Uterus (tissue), 3 donors: ENCODE measurements at regions not wholly inside any gene's neighbourhood (a gene's known extent, or its start where the extent isn't known, plus 50 kb on each side); places are given as distances from the start of the nearest gene placed in this dataset.
"Not testable (repeated sequence)": the region's sequence is repeated elsewhere in the genome, so short reads cannot be mapped to it uniquely, and the experiment has no call there.

Experiments used
- DNase-seq, 2 donors: peaks; one replicate each; pipeline ENCODE4 v3.0.0-alpha.2; 2019 to 2020
- H3K27ac ChIP-seq, 2 donors: fragments of 200-600 bp; sonication (generic); 1 replicate in 1 of 2; 2 replicates in 1 of 2; pipeline ENCODE4 v1.5.1; 2016 to 2018
- H3K27me3 ChIP-seq, 2 donors: fragments of 200-600 bp; sonication (generic); one replicate each; pipeline ENCODE4 v1.5.1; 2018 to 2019; ENCODE audit warnings: control low read depth in 1 of 2
- H3K36me3 ChIP-seq, 2 donors: fragments of 200-600 bp; sonication (generic); one replicate each; pipeline ENCODE4 v1.5.1; 2019; ENCODE audit warnings: control low read depth in 1 of 2
- H3K4me1 ChIP-seq, 2 donors: fragments of 200-600 bp; sonication (generic); one replicate each; pipeline ENCODE4 v1.5.1; 2018 to 2019; ENCODE audit warnings: control low read depth in 1 of 2
- H3K4me3 ChIP-seq, 2 donors: fragments of 200-600 bp; sonication (generic); 1 replicate in 1 of 2; 2 replicates in 1 of 2; pipeline ENCODE4 v1.5.1; 2018 to 2019; ENCODE audit warnings: mild to moderate bottlenecking in 1 of 2
- H3K9me3 ChIP-seq, 2 donors: fragments of 200-600 bp; sonication (generic); one replicate each; pipeline ENCODE4 v1.5.1; 2019; ENCODE audit warnings: control low read depth in 1 of 2
- POLR2A ChIP-seq, 2 donors: fragments of 450-650 bp; IDR thresholded peaks; one replicate each; pipeline ENCODE4 v1.6.1; 2016; ENCODE audit warnings: antibody characterized with exemption in 2 of 2, mild to moderate bottlenecking in 1 of 2, moderate library complexity in 1 of 2
- intact Hi-C: fragments of 100-400 bp; cut with DNase I; formaldehyde crosslinking; loops from one replicate; pipeline ENCODE4 v1.15.1; 2023; ENCODE audit warnings: low total_unique reads
- TF ChIP-seq, protein P1 (sequence below), 4 experiments: fragments of 200-600 bp in 2 of 4; fragments of 450-650 bp in 2 of 4; sonication (generic) in 2 of 4; IDR thresholded peaks; one replicate each; pipeline ENCODE4 v1.5.1; 2016 to 2019; ENCODE audit warnings: antibody characterized with exemption in 4 of 4, mild to moderate bottlenecking in 2 of 4, moderate library complexity in 1 of 4
- donor health status: DM: yes; HTN: yes; CAD: no.

GRCh38 chr10:28906934-28907333, 229.6 kb downstream of the BAMBI start:
- no peak for DNase-seq
- Histone ChIP-seq H3K27ac (no peak overlapping the region), H3K4me1 (no peaks in the 10 kb centered on the region), H3K4me3 (no peak overlapping the region), H3K27me3 (no peaks in the 10 kb centered on the region), H3K36me3 (no peaks in the 10 kb centered on the region), H3K9me3 (no peaks in the 10 kb centered on the region)
- no peak for TF ChIP-seq POLR2A (IDR thresholded peaks at IDR 0.05)
- TF ChIP-seq, protein P1, sequence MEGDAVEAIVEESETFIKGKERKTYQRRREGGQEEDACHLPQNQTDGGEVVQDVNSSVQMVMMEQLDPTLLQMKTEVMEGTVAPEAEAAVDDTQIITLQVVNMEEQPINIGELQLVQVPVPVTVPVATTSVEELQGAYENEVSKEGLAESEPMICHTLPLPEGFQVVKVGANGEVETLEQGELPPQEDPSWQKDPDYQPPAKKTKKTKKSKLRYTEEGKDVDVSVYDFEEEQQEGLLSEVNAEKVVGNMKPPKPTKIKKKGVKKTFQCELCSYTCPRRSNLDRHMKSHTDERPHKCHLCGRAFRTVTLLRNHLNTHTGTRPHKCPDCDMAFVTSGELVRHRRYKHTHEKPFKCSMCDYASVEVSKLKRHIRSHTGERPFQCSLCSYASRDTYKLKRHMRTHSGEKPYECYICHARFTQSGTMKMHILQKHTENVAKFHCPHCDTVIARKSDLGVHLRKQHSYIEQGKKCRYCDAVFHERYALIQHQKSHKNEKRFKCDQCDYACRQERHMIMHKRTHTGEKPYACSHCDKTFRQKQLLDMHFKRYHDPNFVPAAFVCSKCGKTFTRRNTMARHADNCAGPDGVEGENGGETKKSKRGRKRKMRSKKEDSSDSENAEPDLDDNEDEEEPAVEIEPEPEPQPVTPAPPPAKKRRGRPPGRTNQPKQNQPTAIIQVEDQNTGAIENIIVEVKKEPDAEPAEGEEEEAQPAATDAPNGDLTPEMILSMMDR (IDR thresholded peaks at IDR 0.05), result no peak
- intact Hi-C loops, result no loop called here

GRCh38 chr10:28909875-28910274, 232.6 kb downstream of the BAMBI start:
- Histone ChIP-seq H3K9me3 (no peaks in the 10 kb centered on the region), H3K27ac (no peak overlapping the region), H3K4me3 (no peak overlapping the region), H3K36me3 (no peaks in the 10 kb centered on the region), H3K27me3 (no peaks in the 10 kb centered on the region), H3K4me1 (no peaks in the 10 kb centered on the region)
- intact Hi-C loops, result no loop called here
- TF ChIP-seq, protein P1 (IDR thresholded peaks at IDR 0.05), result no peak
- TF ChIP-seq POLR2A (IDR thresholded peaks at IDR 0.05), result no peak
- DNase-seq, result no peak

DNA sequence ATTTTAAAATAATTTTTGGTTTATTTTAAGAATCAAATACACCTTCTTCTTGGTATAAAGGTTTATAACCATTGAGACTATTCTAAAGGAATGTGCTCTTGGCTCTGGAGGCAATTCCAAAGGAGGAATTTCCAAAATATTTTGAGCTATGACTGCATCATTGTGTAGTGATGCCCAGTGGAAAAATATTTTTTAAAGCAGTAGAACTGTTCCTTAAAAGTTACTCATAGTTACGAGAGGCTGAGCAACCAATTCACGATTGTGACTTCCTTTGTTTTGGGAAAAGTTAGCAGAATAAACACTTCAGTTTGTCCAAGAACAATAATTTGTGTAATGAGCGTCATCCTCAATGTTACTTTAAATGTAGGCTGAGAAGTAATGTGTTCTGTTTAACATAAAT, 233.6 kb downstream of the BAMBI start:
- Histone ChIP-seq H3K4me1 (no peaks in the 10 kb centered on the region), H3K27me3 (no peaks in the 10 kb centered on the region), H3K4me3 (no peak overlapping the region), H3K27ac (peak overlapping the region in 1 of 2 donors; percentile 8), H3K36me3 (no peaks in the 10 kb centered on the region), H3K9me3 (no peaks in the 10 kb centered on the region)
- TF ChIP-seq, protein P1 (IDR thresholded peaks at IDR 0.05), result no peak
- no peak for TF ChIP-seq POLR2A (IDR thresholded peaks at IDR 0.05)
- DNase-seq, result no peak
- intact Hi-C loops, result no loop called here

GRCh38 chr10:28911511-28911910, 234.2 kb downstream of the BAMBI start:
- H3K27me3 ChIP-seq, H3K4me3 ChIP-seq, H3K9me3 ChIP-seq, H3K36me3 ChIP-seq, H3K4me1 ChIP-seq, intact Hi-C loops, DNase-seq: not testable (repeated sequence)
- peak overlapping the region in 1 of 2 donors; percentile 8 for H3K27ac ChIP-seq

GRCh38 chr10:28912017-28912783, 234.9 kb downstream of the BAMBI start:
- no peak overlapping the region for H3K27ac ChIP-seq
- H3K9me3 ChIP-seq, result no peaks in the 10 kb centered on the region
- H3K27me3 ChIP-seq, result no peaks in the 10 kb centered on the region
- no peak overlapping the region for H3K4me3 ChIP-seq
- no peak for TF ChIP-seq POLR2A (IDR thresholded peaks at IDR 0.05)
- TF ChIP-seq, protein P1 (IDR thresholded peaks at IDR 0.05), result no peak
- intact Hi-C loops, result no loop called here
- H3K36me3 ChIP-seq, result no peaks in the 10 kb centered on the region
- DNase-seq, result no peak
- no peaks in the 10 kb centered on the region for H3K4me1 ChIP-seq
